GM12878 (cell line): ENCODE measurements at regions not wholly inside any gene's neighbourhood (a gene's known extent, or its start where the extent isn't known, plus 50 kb on each side); places are given as distances from the start of the nearest gene placed in this dataset.

Experiments used
- CBX5 ChIP-seq: sonication (generic); IDR thresholded peaks from 2 replicates; pipeline ENCODE4 v1.6.1; 2016; ENCODE audit warnings: low read depth, moderate library complexity, mild to moderate bottlenecking, inconsistent platforms
- CTCF ChIP-seq, 3 experiments: IDR thresholded peaks in 2 of 3; conservative IDR thresholded peaks in 1 of 3; 2 replicates each; pipeline ENCODE4 v1.5.1; 2011; ENCODE audit warnings: low read depth in 3 of 3, low read length in 3 of 3, mild to moderate bottlenecking in 3 of 3, control low read depth in 2 of 3, moderate library complexity in 2 of 3, inconsistent platforms in 1 of 3, mixed read lengths in 1 of 3; ENCODE audit not compliant: control insufficient read depth in 2 of 3, insufficient read depth in 1 of 3; ENCODE audit errors: extremely low read depth in 1 of 3
- ELK1 ChIP-seq: IDR thresholded peaks from 2 replicates; pipeline ENCODE4 v1.6.1; 2012; ENCODE audit warnings: low read depth, low read length, improper control_type of control experiment
- EZH2 ChIP-seq: IDR thresholded peaks from 2 replicates; pipeline ENCODE4 v1.6.1; 2012; ENCODE audit warnings: low read depth, mild to moderate bottlenecking, control low read depth, inconsistent platforms, low read length, borderline replicate concordance; ENCODE audit not compliant: control insufficient read depth
- REST ChIP-seq: IDR thresholded peaks from 2 replicates; pipeline ENCODE4 v1.6.1; 2012; ENCODE audit warnings: mild to moderate bottlenecking, low read depth, low read length
- TF ChIP-seq, protein P1 (sequence below): fragments of 450-650 bp; formaldehyde crosslinking; IDR thresholded peaks from 2 replicates; pipeline ENCODE4 v1.4.0; 2020; ENCODE audit warnings: mild to moderate bottlenecking, moderate library complexity
- TF ChIP-seq, protein P2 (sequence below): fragments of 450-650 bp; IDR thresholded peaks from 2 replicates; pipeline ENCODE4 v1.6.1; 2014; ENCODE audit warnings: mild to moderate bottlenecking

- TF ChIP-seq EZH2, result no peak
- TF ChIP-seq, protein P1, sequence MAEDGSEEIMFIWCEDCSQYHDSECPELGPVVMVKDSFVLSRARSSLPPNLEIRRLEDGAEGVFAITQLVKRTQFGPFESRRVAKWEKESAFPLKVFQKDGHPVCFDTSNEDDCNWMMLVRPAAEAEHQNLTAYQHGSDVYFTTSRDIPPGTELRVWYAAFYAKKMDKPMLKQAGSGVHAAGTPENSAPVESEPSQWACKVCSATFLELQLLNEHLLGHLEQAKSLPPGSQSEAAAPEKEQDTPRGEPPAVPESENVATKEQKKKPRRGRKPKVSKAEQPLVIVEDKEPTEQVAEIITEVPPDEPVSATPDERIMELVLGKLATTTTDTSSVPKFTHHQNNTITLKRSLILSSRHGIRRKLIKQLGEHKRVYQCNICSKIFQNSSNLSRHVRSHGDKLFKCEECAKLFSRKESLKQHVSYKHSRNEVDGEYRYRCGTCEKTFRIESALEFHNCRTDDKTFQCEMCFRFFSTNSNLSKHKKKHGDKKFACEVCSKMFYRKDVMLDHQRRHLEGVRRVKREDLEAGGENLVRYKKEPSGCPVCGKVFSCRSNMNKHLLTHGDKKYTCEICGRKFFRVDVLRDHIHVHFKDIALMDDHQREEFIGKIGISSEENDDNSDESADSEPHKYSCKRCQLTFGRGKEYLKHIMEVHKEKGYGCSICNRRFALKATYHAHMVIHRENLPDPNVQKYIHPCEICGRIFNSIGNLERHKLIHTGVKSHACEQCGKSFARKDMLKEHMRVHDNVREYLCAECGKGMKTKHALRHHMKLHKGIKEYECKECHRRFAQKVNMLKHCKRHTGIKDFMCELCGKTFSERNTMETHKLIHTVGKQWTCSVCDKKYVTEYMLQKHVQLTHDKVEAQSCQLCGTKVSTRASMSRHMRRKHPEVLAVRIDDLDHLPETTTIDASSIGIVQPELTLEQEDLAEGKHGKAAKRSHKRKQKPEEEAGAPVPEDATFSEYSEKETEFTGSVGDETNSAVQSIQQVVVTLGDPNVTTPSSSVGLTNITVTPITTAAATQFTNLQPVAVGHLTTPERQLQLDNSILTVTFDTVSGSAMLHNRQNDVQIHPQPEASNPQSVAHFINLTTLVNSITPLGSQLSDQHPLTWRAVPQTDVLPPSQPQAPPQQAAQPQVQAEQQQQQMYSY, result no peak
- TF ChIP-seq ELK1, result no peak
- no peak for TF ChIP-seq CTCF (IDR thresholded peaks at IDR 0.05 in 2 of 3, conservative IDR thresholded peaks at IDR 0.05 in 1 of 3; ENCODE audit: control insufficient read depth in 2 of 3, extremely low read depth in 1 of 3, insufficient read depth in 1 of 3, low read depth in 3 of 3, low read length in 3 of 3)
- no peak for TF ChIP-seq CBX5
- TF ChIP-seq REST, result no peak
- TF ChIP-seq, protein P2, sequence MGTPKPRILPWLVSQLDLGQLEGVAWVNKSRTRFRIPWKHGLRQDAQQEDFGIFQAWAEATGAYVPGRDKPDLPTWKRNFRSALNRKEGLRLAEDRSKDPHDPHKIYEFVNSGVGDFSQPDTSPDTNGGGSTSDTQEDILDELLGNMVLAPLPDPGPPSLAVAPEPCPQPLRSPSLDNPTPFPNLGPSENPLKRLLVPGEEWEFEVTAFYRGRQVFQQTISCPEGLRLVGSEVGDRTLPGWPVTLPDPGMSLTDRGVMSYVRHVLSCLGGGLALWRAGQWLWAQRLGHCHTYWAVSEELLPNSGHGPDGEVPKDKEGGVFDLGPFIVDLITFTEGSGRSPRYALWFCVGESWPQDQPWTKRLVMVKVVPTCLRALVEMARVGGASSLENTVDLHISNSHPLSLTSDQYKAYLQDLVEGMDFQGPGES, result no peak
Measured at GRCh38 chr2:237222601-237223041, 136.9 kb downstream of the COPS8 start.
